Suprapubic skin (tissue), 4 donors: ENCODE measurements at regions not wholly inside any gene's neighbourhood (a gene's known extent, or its start where the extent isn't known, plus 50 kb on each side); places are given as distances from the start of the nearest gene placed in this dataset.

Experiments
- DNase-seq, 2 donors: peaks; one replicate each; pipeline ENCODE4 v3.0.0-alpha.2; 2019; ENCODE audit warnings: low spot score in 2 of 2
- H3K27ac ChIP-seq: fragments of 200-600 bp; sonication (generic); one replicate; pipeline ENCODE4 v1.5.1; 2019
- H3K27me3 ChIP-seq: fragments of 200-600 bp; sonication (generic); one replicate; pipeline ENCODE4 v1.5.1; 2019
- H3K36me3 ChIP-seq: fragments of 200-600 bp; sonication (generic); one replicate; pipeline ENCODE4 v1.5.1; 2019
- H3K4me1 ChIP-seq: fragments of 200-600 bp; sonication (generic); one replicate; pipeline ENCODE4 v1.5.1; 2019
- H3K4me3 ChIP-seq: fragments of 200-600 bp; sonication (generic); one replicate; pipeline ENCODE4 v1.5.1; 2019; ENCODE audit warnings: mild to moderate bottlenecking
- H3K9me3 ChIP-seq: fragments of 200-600 bp; sonication (generic); one replicate; pipeline ENCODE4 v1.5.1; 2019
- EP300 ChIP-seq: sonication (generic); formaldehyde crosslinking; IDR thresholded peaks from one replicate; pipeline ENCODE4 v1.6.1; 2017; ENCODE audit warnings: antibody characterized with exemption
- POLR2A ChIP-seq, 2 donors: fragments of 450-650 bp; IDR thresholded peaks; one replicate each; pipeline ENCODE4 v1.6.1; 2017; ENCODE audit warnings: antibody characterized with exemption in 2 of 2, mild to moderate bottlenecking in 2 of 2, moderate library complexity in 2 of 2
- POLR2AphosphoS5 ChIP-seq, 3 donors: sonication (generic); formaldehyde crosslinking; IDR thresholded peaks; one replicate each; pipeline ENCODE4 v1.6.1; 2017; ENCODE audit warnings: antibody characterized with exemption in 3 of 3
- WGBS: methylation state at CpG from one replicate; pipeline ENCODE4 v1.1.5; 2018; 5-methylcytosine and 5-hydroxymethylcytosine counted together
- TF ChIP-seq, protein P1 (sequence below), 2 donors: fragments of 200-600 bp in 1 of 2; fragments of 450-650 bp in 1 of 2; sonication (generic) in 1 of 2; IDR thresholded peaks; one replicate each; pipeline ENCODE4 v1.5.1; 2016 to 2019; ENCODE audit warnings: antibody characterized with exemption in 2 of 2, mild to moderate bottlenecking in 1 of 2, moderate library complexity in 1 of 2

DNA sequence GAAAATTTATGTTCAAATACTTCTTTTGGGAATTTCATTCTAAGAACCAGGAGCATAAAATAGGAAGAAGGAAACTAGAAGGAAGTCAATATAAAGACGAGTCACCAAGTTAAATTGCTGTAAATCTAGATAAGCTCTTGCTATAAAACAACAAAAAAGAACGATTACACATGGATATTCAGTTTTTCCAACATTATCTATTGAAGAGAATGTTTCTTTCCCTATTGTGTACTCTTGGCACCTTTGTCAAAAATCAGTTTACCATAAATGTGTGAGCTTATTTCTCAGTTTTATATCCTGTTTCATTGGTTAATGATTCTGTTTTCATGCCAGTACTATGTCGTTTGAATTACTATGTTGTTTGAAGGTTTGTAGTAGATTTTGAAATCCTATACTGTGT, 536.3 kb upstream of the MKI67 start:
- TF ChIP-seq, protein P1, sequence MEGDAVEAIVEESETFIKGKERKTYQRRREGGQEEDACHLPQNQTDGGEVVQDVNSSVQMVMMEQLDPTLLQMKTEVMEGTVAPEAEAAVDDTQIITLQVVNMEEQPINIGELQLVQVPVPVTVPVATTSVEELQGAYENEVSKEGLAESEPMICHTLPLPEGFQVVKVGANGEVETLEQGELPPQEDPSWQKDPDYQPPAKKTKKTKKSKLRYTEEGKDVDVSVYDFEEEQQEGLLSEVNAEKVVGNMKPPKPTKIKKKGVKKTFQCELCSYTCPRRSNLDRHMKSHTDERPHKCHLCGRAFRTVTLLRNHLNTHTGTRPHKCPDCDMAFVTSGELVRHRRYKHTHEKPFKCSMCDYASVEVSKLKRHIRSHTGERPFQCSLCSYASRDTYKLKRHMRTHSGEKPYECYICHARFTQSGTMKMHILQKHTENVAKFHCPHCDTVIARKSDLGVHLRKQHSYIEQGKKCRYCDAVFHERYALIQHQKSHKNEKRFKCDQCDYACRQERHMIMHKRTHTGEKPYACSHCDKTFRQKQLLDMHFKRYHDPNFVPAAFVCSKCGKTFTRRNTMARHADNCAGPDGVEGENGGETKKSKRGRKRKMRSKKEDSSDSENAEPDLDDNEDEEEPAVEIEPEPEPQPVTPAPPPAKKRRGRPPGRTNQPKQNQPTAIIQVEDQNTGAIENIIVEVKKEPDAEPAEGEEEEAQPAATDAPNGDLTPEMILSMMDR (IDR thresholded peaks at IDR 0.05): no peak
- TF ChIP-seq EP300 (no peak), POLR2A (IDR thresholded peaks at IDR 0.05) (no peak)
- WGBS: 63% methylated on average over 3 of the region's 3 CpGs
- no peak overlapping the region for H3K27ac ChIP-seq
- H3K4me1 ChIP-seq: no peaks in the 10 kb centered on the region
- no peaks in the 10 kb centered on the region for H3K9me3 ChIP-seq
- no peak overlapping the region for H3K4me3 ChIP-seq
- H3K36me3 ChIP-seq: no peaks in the 10 kb centered on the region
- H3K27me3 ChIP-seq: no peaks in the 10 kb centered on the region
- DNase-seq: no peak

- no peaks in the 10 kb centered on the region for H3K4me1 ChIP-seq
- no peak for DNase-seq
- no peaks in the 10 kb centered on the region for H3K36me3 ChIP-seq
- no peak overlapping the region for H3K27ac ChIP-seq
- TF ChIP-seq POLR2AphosphoS5 (IDR thresholded peaks at IDR 0.05): no peak
- no peaks in the 10 kb centered on the region for H3K27me3 ChIP-seq
- WGBS: 70% methylated on average over 3 of the region's 3 CpGs
- H3K4me3 ChIP-seq: no peak overlapping the region
- no peaks in the 10 kb centered on the region for H3K9me3 ChIP-seq
Observed at GRCh38 chr10:128664729-128665128, 538.5 kb upstream of the MKI67 start.

DNA sequence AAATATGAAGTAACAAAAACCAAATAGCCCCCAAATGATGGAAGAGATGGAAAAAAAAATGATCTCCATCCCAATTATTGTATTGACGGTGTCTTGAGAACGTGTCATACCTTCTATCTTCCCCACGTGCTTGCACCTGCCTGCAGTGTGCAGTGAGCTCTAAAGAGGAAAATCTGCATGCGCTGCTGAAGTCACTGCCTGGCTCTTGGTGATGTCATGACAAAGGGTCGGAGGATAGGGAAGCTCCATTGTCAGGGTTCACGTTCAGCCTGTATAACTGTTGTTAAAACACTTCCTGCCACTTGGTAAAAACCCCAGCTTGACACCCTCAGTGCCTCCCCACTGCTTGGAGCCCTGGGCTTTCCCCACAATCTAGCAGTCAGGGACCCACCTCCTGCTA, 549.2 kb upstream of the MKI67 start:
- Histone ChIP-seq H3K9me3 (no peaks in the 10 kb centered on the region), H3K36me3 (no peaks in the 10 kb centered on the region), H3K4me1 (no peaks in the 10 kb centered on the region), H3K4me3 (no peak overlapping the region), H3K27me3 (no peaks in the 10 kb centered on the region), H3K27ac (no peak overlapping the region)
- 86% methylated on average over 6 of the region's 6 CpGs for WGBS
- no peak for DNase-seq
- no peak for TF ChIP-seq EP300
- TF ChIP-seq, protein P1 (IDR thresholded peaks at IDR 0.05): no peak
- no peak for TF ChIP-seq POLR2AphosphoS5 (IDR thresholded peaks at IDR 0.05)
- no peak for TF ChIP-seq POLR2A (IDR thresholded peaks at IDR 0.05)

DNA sequence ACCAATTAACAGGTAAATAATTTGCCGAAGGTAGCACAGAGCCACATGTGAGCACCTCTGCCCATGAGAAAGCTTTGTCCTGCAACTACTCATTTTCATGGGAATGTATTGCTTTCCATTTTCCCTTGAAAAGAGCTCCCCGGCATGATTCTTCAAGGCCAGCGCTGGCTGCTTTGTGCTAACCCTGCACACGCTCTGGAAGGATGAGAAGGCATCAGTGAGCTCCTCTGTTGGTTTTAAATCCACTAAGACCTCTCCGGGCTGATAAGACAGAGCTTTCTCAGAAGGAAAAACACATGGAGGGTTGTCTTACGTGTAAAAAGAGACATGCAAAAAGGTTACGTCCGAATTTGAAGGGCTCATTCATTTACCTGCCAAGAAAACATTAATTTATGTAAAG, 553.9 kb upstream of the MKI67 start:
- no peaks in the 10 kb centered on the region for H3K4me1 ChIP-seq
- H3K27ac ChIP-seq: no peak overlapping the region
- H3K27me3 ChIP-seq: no peaks in the 10 kb centered on the region
- TF ChIP-seq, protein P1 (IDR thresholded peaks at IDR 0.05): no peak
- TF ChIP-seq EP300 (no peak), POLR2AphosphoS5 (IDR thresholded peaks at IDR 0.05) (no peak), POLR2A (IDR thresholded peaks at IDR 0.05) (no peak)
- no peak overlapping the region for H3K4me3 ChIP-seq
- DNase-seq: no peak
- no peaks in the 10 kb centered on the region for H3K9me3 ChIP-seq
- H3K36me3 ChIP-seq: no peaks in the 10 kb centered on the region
- WGBS: 73% methylated on average over 8 of the region's 8 CpGs

GRCh38 chr10:128684215-128684614, 558.0 kb upstream of the MKI67 start:
- WGBS: 75% methylated on average over 5 of the region's 5 CpGs
- H3K27ac ChIP-seq: no peak overlapping the region
- no peaks in the 10 kb centered on the region for H3K9me3 ChIP-seq
- TF ChIP-seq POLR2A (IDR thresholded peaks at IDR 0.05) (no peak), POLR2AphosphoS5 (IDR thresholded peaks at IDR 0.05) (no peak), EP300 (no peak)
- TF ChIP-seq, protein P1 (IDR thresholded peaks at IDR 0.05): no peak
- no peak overlapping the region for H3K4me3 ChIP-seq
- DNase-seq: no peak
- H3K36me3 ChIP-seq: no peaks in the 10 kb centered on the region
- no peaks in the 10 kb centered on the region for H3K27me3 ChIP-seq
- no peaks in the 10 kb centered on the region for H3K4me1 ChIP-seq

- no peak for DNase-seq
- Histone ChIP-seq H3K27ac (no peak overlapping the region), H3K4me1 (no peaks in the 10 kb centered on the region), H3K36me3 (no peaks in the 10 kb centered on the region), H3K9me3 (no peaks in the 10 kb centered on the region), H3K27me3 (peaks cover 6% of the 10 kb centered on the region), H3K4me3 (no peak overlapping the region)
- TF ChIP-seq, protein P1 (IDR thresholded peaks at IDR 0.05): no peak
- TF ChIP-seq POLR2AphosphoS5 (IDR thresholded peaks at IDR 0.05) (no peak), EP300 (no peak), POLR2A (IDR thresholded peaks at IDR 0.05) (no peak)
- whole genome bisulfite sequencing: 71% methylated on average over 11 of the region's 11 CpGs
Observed at GRCh38 chr10:128686630-128687278, 560.5 kb upstream of the MKI67 start.
